Activated naive CD8-positive, alpha-beta T cell (primary cell): ENCODE measurements at regions not wholly inside any gene's neighbourhood (a gene's known extent, or its start where the extent isn't known, plus 50 kb on each side); places are given as distances from the start of the nearest gene placed in this dataset.
"Not testable (repeated sequence)": the region's sequence is repeated elsewhere in the genome, so short reads cannot be mapped to it uniquely, and the experiment has no call there.

Experiments
- H3K27ac Mint-ChIP-seq: one replicate; pipeline ENCODE4 v1.8.0; 2021; ENCODE audit warnings: mixed read lengths
- H3K27me3 Mint-ChIP-seq: one replicate; pipeline ENCODE4 v1.8.0; 2021; ENCODE audit warnings: mixed read lengths
- H3K36me3 Mint-ChIP-seq: one replicate; pipeline ENCODE4 v1.8.0; 2021; ENCODE audit warnings: mixed read lengths
- H3K4me1 Mint-ChIP-seq: one replicate; pipeline ENCODE4 v1.8.0; 2021; ENCODE audit warnings: low read depth, mixed read lengths
- H3K4me3 Mint-ChIP-seq: one replicate; pipeline ENCODE4 v1.8.0; 2021; ENCODE audit warnings: mild to moderate bottlenecking, mixed read lengths
- H3K9me3 Mint-ChIP-seq: one replicate; pipeline ENCODE4 v1.8.0; 2021; ENCODE audit warnings: low read depth, mixed read lengths

- H3K27ac Mint-ChIP-seq, H3K9me3 Mint-ChIP-seq, H3K27me3 Mint-ChIP-seq: not testable (repeated sequence)
Measured at GRCh38 chr2:111577154-111577885, 306.7 kb downstream of the ANAPC1 start.

DNA sequence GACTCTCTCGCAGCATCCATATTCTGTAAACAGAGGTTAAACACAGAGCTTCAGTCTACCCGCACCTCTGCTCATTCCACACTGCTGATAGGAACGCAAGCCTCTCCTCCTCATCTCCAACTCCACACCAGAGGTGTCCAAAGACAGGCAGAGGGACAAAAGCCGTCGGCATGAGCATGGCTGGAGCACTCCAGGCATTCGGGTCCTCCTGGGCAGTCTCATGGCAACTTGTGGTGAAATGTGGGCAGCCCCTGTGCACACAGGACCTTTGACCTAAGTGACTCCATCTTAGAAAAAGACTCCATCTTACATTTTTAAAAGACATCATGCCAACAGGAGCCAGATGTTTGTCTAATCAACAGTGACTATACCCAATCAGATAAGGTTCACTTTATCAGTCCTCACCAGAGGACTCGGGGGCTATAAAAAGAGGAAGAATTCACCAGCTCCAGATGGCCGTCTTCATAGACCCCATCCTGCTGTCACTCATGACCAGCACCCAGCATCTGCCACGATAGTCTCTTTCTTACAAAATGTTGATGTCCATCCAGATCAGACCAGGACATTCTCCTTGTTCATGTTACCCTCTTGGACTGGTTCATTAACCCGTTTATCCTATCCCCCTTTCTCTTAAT lies 304.4 kb downstream of the ANAPC1 start:
- H3K9me3 Mint-ChIP-seq, H3K27me3 Mint-ChIP-seq, H3K4me3 Mint-ChIP-seq, H3K27ac Mint-ChIP-seq, H3K36me3 Mint-ChIP-seq, H3K4me1 Mint-ChIP-seq: not testable (repeated sequence)

More at GRCh38 chr2:111577154-111577885, 306.7 kb downstream of the ANAPC1 start:
- not testable (repeated sequence) for H3K4me1 Mint-ChIP-seq, H3K4me3 Mint-ChIP-seq, H3K36me3 Mint-ChIP-seq

DNA sequence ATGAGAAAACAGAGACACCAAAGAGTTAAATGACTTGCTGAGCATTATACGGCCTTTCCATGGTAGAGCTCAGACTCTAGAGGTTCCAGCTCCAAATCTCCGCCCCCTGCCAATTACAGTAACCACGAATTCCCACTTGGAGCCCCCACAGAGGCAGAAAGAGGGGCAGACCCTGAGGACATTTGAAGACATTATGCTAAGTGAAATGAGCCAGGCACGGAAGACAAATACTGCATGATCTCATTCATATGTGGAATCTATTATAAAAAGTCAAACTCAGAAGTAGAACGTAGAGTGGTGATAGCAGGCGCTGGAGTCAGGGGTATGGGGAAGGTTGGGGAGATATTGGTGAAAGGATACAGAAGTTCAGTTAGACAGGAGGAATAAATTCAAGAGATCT lies 303.4 kb downstream of the ANAPC1 start:
- not testable (repeated sequence) for H3K27me3 Mint-ChIP-seq, H3K9me3 Mint-ChIP-seq, H3K36me3 Mint-ChIP-seq, H3K27ac Mint-ChIP-seq, H3K4me3 Mint-ChIP-seq, H3K4me1 Mint-ChIP-seq

GRCh38 chr2:111582090-111582489 lies 301.9 kb downstream of the ANAPC1 start:
- not testable (repeated sequence) for H3K27ac Mint-ChIP-seq, H3K9me3 Mint-ChIP-seq, H3K27me3 Mint-ChIP-seq, H3K4me1 Mint-ChIP-seq, H3K36me3 Mint-ChIP-seq, H3K4me3 Mint-ChIP-seq

GRCh38 chr2:111583480-111583879 lies 300.5 kb downstream of the ANAPC1 start:
- H3K4me1 Mint-ChIP-seq, H3K27me3 Mint-ChIP-seq, H3K9me3 Mint-ChIP-seq, H3K27ac Mint-ChIP-seq, H3K36me3 Mint-ChIP-seq, H3K4me3 Mint-ChIP-seq: not testable (repeated sequence)

DNA sequence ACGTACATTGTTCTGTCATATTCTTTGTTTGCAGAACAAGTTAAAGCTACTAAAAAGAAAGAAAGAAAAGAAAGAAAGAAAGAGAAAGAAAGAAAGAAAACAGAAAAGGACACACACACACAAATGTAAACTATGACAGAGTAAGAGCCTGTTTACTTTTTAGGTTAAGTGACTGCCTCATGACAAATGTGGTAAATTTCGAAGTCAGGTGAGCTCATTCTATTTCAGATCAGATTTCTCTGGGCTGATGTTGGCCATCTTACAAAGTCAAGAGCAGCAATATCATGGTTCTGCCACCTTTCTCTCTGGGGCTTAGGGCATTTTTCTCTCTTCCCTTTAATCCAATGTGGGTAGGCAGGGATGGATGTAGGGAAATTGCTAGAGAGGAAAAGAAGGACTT lies 299.5 kb downstream of the ANAPC1 start:
- H3K27me3 Mint-ChIP-seq, H3K9me3 Mint-ChIP-seq, H3K4me3 Mint-ChIP-seq, H3K36me3 Mint-ChIP-seq, H3K4me1 Mint-ChIP-seq, H3K27ac Mint-ChIP-seq: not testable (repeated sequence)

GRCh38 chr2:111584950-111585349 lies 299.0 kb downstream of the ANAPC1 start:
- H3K27ac Mint-ChIP-seq, H3K9me3 Mint-ChIP-seq, H3K4me3 Mint-ChIP-seq: not testable (repeated sequence)

GRCh38 chr2:111586014-111586413 lies 298.0 kb downstream of the ANAPC1 start:
- H3K27me3 Mint-ChIP-seq, H3K9me3 Mint-ChIP-seq, H3K4me1 Mint-ChIP-seq, H3K36me3 Mint-ChIP-seq, H3K27ac Mint-ChIP-seq, H3K4me3 Mint-ChIP-seq: not testable (repeated sequence)

More at GRCh38 chr2:111584950-111585349, 299.0 kb downstream of the ANAPC1 start:
- not testable (repeated sequence) for H3K27me3 Mint-ChIP-seq, H3K36me3 Mint-ChIP-seq, H3K4me1 Mint-ChIP-seq

GRCh38 chr2:111595072-111595471 lies 288.9 kb downstream of the ANAPC1 start:
- H3K9me3 Mint-ChIP-seq, H3K36me3 Mint-ChIP-seq, H3K27me3 Mint-ChIP-seq, H3K4me3 Mint-ChIP-seq, H3K4me1 Mint-ChIP-seq, H3K27ac Mint-ChIP-seq: not testable (repeated sequence)

GRCh38 chr2:111596808-111597705 lies 286.9 kb downstream of the ANAPC1 start:
- not testable (repeated sequence) for H3K4me1 Mint-ChIP-seq, H3K36me3 Mint-ChIP-seq, H3K27me3 Mint-ChIP-seq, H3K27ac Mint-ChIP-seq, H3K4me3 Mint-ChIP-seq, H3K9me3 Mint-ChIP-seq

DNA sequence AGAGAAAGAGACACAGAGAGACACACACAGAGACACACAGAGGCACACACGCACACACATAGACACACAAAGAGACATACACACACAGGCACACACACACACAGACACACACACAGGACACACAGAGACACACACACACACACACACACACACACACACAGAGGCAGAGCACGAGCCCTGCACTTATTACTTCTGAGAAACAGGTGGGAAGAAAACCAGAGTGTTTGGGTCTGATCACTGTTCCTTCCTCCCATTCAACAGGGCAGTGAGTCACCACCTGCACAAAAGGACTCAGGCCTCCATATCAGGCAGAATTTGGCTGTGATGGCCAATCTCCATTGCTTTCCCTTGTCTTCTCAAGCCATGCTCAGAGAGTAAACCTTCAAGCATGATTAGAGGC lies 285.0 kb downstream of the ANAPC1 start:
- H3K4me1 Mint-ChIP-seq, H3K9me3 Mint-ChIP-seq, H3K36me3 Mint-ChIP-seq, H3K27me3 Mint-ChIP-seq, H3K4me3 Mint-ChIP-seq, H3K27ac Mint-ChIP-seq: not testable (repeated sequence)

DNA sequence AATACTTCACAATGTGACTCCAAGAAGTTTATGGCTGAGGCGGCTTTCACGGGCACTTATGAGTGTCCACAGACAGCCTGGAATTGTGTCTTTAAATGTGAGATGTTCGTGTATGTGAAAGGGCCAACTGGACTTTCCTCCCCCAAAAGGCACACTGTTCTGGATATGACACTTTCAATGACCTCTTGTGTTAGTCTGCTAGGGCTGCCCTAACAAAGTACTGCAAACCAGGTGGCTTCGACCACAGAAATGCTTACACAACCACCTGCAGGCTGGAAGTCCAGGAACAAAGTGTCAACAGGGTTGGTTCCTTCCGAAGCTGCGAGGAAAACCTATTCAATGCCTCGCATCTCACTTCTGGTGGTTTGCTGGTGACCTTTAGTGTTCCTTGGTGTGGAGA lies 281.7 kb downstream of the ANAPC1 start:
- not testable (repeated sequence) for H3K27ac Mint-ChIP-seq, H3K27me3 Mint-ChIP-seq, H3K36me3 Mint-ChIP-seq, H3K9me3 Mint-ChIP-seq, H3K4me3 Mint-ChIP-seq, H3K4me1 Mint-ChIP-seq

DNA sequence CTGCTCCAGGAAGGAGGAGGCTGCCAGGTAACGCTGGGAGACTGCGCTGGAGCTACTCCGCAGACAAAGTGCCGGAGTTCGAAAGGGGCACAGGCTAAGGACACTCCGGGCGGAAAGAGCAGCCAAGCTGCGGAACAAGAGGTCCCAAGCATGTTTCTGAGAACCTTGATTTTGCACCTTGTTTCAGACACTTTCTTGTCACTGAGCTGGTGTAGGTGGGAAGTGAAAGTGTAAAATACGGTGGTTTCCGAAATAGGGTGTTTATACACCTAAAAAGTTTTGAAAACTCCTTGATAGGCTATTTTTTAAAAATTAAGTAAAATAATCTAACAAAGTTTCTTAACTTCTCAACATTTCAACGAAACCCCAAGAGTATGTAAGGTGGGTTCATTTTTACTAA lies 278.2 kb downstream of the ANAPC1 start:
- H3K36me3 Mint-ChIP-seq, H3K9me3 Mint-ChIP-seq, H3K4me3 Mint-ChIP-seq, H3K27ac Mint-ChIP-seq, H3K4me1 Mint-ChIP-seq, H3K27me3 Mint-ChIP-seq: not testable (repeated sequence)

GRCh38 chr2:111606632-111607031 lies 277.4 kb downstream of the ANAPC1 start:
- not testable (repeated sequence) for H3K27me3 Mint-ChIP-seq, H3K9me3 Mint-ChIP-seq, H3K4me3 Mint-ChIP-seq, H3K4me1 Mint-ChIP-seq, H3K36me3 Mint-ChIP-seq, H3K27ac Mint-ChIP-seq

GRCh38 chr2:111609146-111609844 lies 274.7 kb downstream of the ANAPC1 start:
- H3K27ac Mint-ChIP-seq, H3K4me3 Mint-ChIP-seq, H3K36me3 Mint-ChIP-seq, H3K9me3 Mint-ChIP-seq, H3K4me1 Mint-ChIP-seq, H3K27me3 Mint-ChIP-seq: not testable (repeated sequence)
